IPS DF 19.7 (cell line): ENCODE measurements at regions not wholly inside any gene's neighbourhood (a gene's known extent, or its start where the extent isn't known, plus 50 kb on each side); places are given as distances from the start of the nearest gene placed in this dataset.
"Not testable (repeated sequence)": the region's sequence is repeated elsewhere in the genome, so short reads cannot be mapped to it uniquely, and the experiment has no call there.

ENCODE experiments used
- DNase-seq: peaks from one replicate; pipeline ENCODE4 v3.0.0-alpha.2; 2013; ENCODE audit warnings: low read depth, low spot score

DNA sequence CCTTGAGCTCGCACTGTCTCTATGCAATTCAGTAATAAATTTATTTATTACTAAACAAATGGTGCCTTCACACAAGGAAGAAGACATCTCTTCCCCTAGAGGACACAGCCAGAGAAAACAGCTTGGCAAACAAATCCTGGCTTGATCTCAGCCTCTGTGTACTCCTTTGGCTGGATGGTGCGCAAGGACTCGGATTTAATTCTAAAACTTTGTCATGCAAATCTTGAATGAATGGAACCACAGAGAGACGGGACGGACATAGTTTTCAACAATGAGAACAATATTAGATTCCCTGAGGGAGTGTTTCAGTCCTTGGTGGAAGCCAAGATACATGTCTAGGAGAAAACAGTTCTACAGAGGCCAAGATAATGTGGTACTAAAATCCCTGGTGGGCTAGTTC is 349.5 kb downstream of the NPIPA8 start:
- DNase-seq = no peak

DNA sequence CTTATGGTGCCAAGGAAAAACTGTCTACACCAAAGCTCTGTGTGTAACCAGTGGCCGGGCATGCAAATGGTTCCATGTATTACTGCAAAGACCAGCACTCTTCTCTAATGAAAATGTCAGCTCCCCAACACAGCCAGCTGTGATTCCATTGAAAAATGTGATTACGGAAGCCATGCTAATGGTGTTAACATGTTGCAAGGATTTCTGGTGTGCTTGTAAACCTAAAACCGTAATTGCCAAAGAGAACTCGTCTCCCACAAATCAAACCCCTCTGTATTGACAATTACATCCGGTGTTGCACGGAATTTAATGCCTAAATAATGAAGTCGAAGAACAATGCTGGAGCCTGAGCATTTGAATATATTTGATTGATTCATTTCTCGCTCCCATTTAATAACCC is 351.7 kb downstream of the NPIPA8 start:
- DNase-seq = no peak

DNA sequence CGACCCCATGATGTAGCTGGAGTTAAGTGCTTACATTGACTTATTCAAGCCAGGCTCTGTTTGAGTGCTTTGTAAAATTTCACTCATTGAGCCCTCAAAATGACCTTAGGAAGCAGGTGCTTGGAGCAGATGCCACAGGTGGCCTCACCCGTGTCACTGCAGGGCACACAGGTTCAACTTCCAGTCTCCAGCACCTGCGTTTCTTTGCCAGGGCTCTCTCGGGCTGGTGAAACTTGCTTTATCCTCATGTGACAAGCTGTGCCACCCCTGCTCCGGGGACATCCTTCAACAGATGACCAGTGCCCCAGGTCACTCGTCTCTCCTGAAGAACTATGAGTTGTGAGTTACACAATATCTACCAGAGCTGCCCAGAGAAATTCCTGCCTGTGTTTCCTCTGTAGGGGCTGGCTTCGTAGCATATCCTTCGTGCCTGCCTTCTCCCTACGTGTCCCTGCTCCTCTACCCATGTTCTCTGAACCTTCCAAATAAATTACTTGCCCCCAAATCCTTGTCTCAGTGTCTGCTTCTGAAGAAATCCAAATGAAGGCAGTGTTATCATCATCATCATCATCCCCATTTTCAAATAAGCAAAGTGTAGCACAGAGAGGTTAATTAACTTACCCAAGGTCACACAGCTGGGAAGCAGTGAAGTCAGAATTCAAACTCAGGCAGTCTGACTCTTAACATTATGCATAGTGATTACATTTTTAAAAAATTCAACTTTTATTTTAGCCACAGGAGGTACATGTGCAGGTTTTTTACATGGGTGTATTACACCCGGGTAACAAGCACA is 352.5 kb downstream of the NPIPA8 start:
- DNase-seq = no peak

DNA sequence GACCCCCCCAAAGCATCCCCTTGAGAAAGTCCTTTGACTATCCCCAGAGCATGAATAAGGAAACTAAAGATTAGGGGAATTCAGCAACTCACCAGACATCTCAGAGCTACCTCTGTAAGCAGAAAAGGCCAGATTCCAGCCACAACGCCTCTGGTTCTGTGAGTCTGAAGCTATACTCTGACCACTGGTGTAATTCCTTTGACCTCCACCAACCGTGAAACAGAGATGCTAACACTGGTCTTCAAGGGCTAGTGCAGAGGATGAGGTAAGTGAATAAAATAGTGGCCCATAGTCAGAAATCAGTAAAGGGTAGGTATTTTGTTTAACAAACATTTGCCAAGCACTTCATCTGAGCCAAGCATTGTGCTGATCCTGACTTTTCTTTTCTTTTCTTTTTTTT is 353.4 kb downstream of the NPIPA8 start:
- no peak for DNase-seq

DNA sequence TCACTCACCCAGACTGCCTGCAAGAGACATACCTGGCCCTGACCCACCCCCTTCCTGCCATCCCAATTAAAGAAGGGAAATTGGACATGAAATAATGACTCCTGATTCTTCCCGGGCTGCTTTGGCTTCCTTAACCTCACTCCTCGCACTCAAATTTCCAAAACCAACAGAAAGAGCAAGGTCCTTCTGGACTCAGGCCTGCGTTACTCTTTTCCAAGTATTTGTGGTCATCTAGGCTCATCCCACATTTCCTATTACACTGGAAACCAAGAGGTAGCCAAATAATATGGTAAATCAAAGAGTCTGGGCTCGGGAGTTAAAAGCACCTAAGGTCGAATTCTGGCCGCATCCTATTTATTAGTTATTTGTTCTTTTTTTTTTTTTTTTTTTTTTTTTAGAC is 359.3 kb downstream of the NPIPA8 start:
- DNase-seq = no peak

DNA sequence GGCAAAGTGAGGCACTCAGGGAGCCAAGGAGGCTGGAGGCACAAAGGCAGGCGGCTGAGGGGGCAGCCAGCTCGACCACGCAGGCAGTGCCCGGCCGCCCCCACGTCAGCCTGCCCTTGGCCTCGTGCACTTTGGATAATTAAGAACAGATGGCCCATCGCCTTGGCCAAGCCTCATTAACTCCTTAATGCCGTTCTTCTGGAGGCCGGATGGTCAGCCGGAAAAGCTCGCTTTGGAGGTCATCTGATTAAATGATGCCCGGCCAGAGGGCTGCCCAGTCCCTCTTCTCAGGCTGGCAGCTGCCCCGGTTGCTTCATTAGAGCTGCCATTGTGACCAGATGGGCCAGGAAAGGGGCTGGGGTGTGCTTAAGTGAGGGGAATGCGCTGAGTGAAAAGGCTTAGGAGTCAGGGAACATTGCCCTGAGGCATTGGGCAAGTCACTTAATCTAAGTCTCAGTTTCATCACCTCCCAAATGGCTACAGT is 364.0 kb downstream of the NPIPA8 start:
- DNase-seq = no peak

DNA sequence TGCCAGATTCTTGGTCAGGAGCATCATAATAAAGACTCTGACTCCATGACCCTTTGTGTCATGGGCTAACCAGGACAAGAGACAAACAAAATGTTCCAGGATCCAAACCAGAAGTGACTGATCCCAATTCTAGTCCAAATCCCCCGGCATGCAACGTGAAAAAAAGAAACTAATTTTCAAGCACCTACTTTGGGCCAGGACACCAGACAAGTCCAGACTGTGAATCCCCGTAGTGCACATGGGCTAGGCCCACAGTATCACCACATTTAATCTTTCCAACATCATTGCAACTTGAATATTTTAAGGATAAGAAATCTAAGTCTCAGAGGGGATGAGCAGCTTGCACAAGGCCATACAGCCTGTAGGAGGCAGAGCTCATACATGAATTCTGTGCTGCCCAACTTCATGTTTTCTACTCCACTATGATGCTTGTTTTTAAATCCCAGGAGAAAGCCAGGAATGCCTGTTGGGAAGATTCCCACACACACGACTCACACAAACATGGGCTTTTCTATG is 365.7 kb downstream of the NPIPA8 start:
- DNase-seq = no peak

DNA sequence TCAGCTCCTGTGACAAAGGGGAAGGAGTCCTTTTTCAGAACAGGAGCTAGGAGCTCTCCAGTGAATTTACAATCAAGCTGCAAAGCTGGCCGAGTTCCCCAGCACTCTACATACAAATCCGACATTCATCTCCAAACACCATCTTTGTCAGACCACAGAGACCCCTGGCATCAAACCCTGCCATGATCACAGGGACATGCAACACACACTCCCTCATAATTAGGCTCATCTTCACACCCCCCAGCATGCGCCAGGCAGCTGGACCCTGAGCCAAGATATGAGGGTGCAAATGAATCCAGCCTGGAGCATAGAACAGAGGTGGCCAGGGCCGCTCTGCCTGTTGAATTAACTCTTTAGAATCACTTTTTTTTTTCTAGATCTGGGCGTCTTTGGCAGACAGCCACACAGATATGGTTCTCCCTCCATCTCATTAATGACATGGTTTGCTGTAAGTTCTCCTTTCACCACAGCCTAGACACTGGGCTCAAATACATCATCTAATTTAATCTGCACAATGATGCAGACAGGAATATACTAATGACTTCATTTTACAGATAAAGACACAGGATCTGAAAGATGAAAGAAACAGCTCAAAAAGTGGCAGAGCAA is 366.3 kb downstream of the NPIPA8 start:
- no peak for DNase-seq

DNA sequence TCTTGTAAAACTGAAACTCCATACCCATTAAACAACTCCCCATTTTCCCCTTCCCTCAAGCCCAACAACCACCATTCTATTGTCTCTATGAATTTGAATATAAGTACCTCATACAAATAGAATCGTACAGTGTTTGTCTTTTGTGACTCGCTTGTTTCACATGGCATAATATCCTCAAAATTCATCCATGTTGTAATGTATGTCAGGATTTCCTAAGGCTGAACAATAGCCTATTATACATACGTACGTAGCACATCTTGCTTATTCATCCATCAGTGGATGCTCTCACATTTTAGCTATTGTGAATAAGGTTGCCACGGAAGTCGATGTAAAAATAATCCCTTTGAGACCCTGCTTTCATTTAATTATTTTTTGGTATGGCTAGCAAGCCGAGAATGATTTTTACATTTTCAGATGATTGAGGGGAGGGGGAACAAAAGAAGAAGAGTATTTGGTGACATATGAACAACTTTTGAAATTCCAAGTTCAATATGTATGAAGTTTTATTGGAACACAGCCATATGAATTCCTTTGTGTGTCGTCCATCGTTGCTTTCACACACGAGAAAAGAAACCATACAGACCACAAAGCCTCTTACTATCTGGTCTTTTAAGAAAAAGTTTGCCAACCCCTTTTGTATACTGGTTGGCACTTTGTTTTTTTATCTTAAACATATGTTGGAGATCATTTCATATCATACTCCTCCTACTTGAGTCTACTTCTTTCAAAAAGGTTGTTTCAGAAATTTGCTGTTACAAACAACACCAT is 371.2 kb downstream of the NPIPA8 start:
- no peak for DNase-seq

DNA sequence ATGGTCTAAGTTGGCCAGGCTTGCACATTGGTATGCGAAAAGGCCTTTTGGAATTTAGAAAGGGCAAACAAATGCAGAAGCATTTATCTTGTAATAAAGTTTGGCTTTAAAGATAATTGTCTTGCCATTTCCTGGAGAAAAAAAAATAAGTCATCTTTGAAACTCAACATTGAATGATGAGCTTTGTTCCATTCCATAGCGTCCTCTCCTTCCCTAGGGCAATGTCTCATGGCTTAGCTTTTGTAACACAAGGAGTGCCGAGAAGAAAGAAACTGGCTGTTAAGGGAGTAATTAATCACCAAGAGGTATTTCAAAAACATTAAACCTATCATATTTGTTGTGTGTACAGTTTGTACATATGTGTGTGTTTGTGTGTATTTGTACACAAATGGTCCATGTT is 372.3 kb downstream of the NPIPA8 start:
- DNase-seq = no peak

DNA sequence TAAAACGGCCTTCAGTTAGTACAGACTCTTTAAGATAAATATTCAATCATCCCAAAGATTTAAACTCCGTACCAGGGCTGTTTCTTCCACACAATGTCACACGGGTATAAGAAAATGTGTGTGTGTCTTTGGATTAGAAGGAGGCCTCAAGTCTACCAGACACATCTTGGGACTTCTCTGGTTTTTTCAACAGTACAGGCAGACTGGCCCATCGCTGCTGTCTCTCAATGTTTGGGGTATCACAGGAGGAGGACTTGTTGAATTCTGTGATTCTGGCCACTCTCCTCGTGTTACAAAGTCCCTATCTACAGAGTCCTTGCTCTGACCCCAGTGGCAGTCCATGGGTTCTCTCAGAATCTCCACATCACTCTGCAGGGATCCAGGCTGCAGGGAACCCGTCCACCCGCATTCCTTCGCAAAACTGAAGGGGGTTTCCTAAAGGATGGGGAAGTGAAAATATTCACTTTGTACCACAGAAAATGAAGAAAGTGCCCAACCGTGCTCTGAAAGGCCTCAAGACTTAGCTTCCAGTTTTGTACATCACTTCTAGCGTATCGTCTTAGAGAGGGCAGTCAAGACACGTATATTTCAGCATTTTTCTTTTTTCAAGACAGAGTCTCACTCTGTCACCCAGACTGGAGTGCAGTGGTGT is 373.2 kb downstream of the NPIPA8 start:
- DNase-seq = no peak

DNA sequence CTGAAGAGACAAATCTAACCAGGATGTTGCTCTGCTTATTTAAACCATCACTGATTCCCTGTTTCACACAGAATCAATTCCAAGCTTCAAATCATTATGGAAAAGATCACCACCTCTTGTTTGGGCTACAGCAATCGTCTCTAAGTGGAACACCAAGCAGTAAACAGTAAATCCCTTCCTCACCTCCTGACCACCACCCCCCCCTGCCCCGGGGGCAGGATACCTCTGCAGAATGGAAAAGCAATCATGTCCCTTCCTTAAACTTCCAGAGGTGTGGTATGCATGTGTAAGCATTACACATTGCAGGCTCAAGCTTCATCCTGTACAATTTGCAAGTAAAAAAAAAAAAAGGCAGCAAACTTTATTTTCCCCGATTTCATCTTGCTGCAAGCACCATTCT is 373.8 kb downstream of the NPIPA8 start:
- DNase-seq = no peak

DNA sequence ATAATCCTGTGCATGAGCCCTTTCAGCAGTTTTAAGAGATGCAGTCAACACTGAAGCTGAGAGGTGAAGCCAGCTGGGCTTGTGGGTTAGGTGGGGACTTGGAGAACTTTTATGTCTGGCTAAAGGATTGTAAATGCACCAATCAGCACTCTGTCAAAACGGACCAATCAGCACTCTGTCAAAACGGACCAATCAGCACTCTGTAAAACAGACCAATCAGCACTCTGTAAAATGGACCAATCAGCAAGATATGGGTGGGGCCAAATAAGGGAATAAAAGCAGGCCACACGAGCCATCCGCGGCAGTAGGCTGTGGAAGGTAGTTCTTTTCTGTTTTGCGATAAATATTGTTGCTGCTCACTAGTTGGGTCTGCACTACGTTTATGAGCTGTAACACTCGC is 374.7 kb downstream of the NPIPA8 start:
- not testable (repeated sequence) for DNase-seq

DNA sequence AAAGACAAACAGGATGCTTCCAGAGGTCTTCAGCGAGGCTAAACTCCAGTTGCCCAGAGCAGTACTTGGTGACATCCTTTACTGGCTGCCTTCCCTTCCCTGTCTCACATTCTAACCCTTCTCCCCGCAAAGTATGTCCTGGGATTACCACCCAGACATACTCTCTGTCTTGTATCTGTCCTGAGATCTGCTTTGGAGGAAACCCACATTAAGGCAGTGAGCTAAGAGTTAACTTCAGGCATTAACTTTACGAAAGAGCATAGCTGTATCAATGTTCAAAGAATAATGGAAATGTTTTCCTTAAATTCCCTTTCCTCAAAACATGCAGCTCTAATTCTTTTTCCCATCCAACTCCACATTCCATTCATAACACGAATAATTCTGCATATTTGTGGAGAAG is 385.2 kb downstream of the NPIPA8 start:
- no peak for DNase-seq

DNA sequence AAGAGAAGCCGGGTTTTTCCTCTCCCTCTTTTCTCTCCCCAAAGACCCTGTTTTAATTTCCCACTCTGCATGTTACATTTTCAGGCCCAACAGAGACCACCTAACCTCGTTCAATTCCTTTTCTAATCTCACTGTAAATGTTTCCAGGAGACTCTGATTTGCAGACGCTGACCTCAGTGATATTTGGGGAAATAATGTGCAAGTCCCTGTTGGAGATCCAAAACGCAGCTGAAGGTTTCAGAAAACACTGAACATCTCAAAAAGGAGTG is 386.6 kb downstream of the NPIPA8 start:
- no peak for DNase-seq

DNA sequence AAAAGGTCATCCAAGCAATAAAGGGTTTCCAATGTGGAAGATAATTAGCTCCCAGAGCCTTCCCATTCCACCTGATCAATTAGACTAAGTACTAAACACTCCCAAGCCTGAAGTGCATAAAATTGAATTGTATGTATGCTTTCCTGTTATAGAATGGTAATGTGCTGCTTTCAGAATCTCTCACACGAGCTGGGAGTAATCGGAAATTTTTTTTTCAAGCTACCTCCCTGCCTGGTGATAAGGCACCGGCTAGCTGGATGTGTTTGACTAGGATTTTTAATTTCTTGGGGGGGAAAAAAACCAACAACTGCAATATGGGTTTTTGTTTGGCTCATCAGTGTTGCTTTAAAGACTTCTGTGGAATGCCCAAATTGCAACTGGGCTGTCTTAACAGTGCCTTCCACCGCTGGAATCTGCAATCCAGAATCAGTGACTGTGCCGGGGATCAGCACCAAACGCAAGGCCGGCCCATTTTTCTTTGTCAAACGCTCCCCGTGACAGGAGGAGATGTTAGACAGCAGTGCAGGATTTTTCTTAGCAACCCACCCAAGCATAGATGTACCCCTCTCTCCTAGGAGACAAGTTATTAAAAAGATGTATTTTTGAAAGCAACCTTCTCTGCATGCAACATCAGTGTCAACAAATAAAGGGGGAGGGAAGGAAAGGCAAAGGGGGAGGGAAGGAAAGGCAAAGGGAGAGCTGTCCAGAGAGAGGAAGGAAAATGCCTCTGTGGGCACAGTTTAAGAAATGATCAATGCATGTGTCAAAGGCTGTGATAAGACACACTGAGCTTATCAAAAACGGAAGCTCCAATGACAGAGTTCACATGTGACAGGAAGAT is 387.2 kb downstream of the NPIPA8 start:
- no peak for DNase-seq

DNA sequence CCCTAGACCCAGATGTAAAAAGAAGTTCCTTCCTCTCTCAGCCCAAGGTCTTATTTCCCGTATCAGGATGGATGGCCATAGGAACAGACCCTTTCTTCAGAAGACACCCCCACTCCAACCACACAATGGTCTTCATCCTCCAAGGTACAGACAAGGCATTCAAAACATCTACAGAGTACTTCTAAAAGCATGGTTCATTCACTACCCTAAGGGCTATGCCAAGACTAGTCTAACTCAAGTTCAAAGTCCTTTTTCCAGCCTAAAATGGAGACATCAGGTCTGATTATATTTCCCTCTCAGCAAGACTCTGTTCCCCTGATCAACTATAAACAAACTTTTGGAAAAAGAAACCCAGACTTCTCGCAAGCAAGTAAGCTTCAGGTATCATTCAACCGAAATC is 388.9 kb downstream of the NPIPA8 start:
- DNase-seq = no peak

DNA sequence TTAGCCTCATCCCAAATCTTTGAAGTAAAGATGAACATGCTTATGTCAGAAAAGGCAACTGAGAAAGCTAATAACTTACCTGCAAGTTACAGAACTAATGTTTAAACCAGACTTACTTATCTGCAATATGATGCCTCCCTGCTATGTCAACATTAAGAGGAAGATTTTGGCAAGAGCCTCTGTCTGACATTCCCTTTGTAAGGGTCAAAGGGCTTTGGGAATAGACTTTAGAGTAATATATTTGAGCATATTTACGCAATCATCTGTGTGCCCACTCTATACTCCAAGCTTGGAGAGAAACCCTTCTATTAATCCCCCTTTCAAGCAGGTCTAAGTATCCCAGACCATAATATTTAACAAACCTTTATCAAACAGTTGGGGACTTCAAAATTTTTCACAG is 389.4 kb downstream of the NPIPA8 start:
- no peak for DNase-seq

DNA sequence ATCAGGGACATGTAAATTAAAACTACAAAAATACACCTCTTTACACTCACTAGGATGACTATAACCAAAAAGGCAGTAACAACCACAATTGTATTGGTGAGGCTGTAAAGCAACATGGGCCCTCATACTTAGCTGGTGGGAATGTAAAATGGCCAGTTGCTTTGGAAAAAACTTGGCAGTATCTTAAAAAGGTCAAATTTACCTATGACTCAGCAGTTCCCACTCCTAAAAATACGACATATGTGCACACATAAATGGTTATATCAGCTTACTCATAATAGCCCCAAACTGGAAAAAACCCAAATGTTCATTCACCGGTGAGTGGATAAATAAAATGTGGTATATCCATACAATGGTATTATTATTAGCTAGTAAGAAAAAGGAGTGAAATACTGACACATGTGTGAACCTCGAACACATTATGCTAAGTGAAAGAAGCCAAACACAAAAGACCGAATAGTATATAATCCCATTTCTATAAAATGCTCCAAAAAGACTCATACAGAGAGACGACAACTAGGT is 391.4 kb downstream of the NPIPA8 start:
- DNase-seq = no peak

DNA sequence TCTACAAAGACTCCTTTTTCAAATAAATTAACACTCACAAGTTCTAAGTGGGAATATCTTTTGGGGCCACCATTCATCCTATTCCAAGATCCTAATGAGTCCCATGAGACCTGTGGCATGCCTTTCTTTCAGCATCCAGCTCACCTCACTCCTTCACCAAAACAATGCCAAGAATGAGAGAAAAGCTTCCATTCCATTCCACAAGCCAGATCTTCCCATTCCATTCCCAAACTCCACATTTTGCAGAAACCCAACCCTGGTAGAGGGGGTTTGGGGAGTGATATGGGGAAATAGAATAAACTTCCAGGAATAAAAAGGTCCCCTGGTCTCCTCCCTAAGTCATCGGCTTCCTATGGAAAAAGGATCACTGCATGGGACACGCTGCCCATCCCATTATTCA is 392.2 kb downstream of the NPIPA8 start:
- no peak for DNase-seq

DNA sequence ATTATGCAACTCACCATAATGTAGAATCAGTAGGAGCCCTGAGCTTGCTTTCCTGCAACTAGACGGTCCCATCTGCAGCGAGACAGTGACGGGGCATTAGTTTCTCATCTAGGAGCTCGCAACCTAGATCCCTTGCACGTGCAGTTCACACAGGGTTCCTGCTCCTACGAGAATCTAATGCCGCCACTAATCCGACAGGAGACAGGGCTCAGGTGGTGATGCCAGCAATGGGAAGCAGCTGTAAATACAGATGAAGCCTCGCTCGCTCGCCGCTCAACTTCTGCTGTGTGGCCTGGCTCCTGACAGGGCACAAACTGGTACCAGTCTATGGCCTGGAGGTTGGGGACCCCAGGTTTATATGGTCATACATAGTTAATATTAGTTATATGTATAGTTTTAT is 394.5 kb downstream of the NPIPA8 start:
- DNase-seq = no peak
